Aorta (tissue), 5 donors: ENCODE measurements at regions not wholly inside any gene's neighbourhood (a gene's known extent, or its start where the extent isn't known, plus 50 kb on each side); places are given as distances from the start of the nearest gene placed in this dataset.
"Not testable (repeated sequence)": the region's sequence is repeated elsewhere in the genome, so short reads cannot be mapped to it uniquely, and the experiment has no call there.

Source experiments
- ATAC-seq: fragments of 200-7000 bp; cut with Tn5 transposase; one replicate; pipeline ENCODE4 v1.9.1; 2022; ENCODE audit warnings: moderate library complexity; ENCODE audit not compliant: low FRiP score
- DNase-seq, 2 donors: peaks; one replicate each; pipeline ENCODE4 v3.0.0-alpha.2; 2020
- H3K27ac ChIP-seq, 2 donors: one replicate each; pipeline ENCODE4 v1.5.1; 2013; ENCODE audit warnings: low read length in 2 of 2, mild to moderate bottlenecking in 2 of 2, moderate library complexity in 2 of 2, control low read depth in 1 of 2, inconsistent platforms in 1 of 2, low read depth in 1 of 2
- H3K27me3 ChIP-seq, 2 donors: one replicate each; pipeline ENCODE4 v1.6.1; 2013; ENCODE audit warnings: control low read depth in 1 of 2, low read length in 1 of 2, mild to moderate bottlenecking in 1 of 2, moderate library complexity in 1 of 2; ENCODE audit not compliant: insufficient read depth in 2 of 2, control insufficient read depth in 1 of 2
- H3K36me3 ChIP-seq, 2 donors: one replicate each; pipeline ENCODE4 v1.6.1; 2013; ENCODE audit warnings: control low read depth in 1 of 2, low read length in 1 of 2, mild to moderate bottlenecking in 1 of 2; ENCODE audit not compliant: insufficient read depth in 2 of 2, control insufficient read depth in 1 of 2
- H3K4me1 ChIP-seq, 2 donors: one replicate each; pipeline ENCODE4 v1.6.1; 2013; ENCODE audit warnings: low read length in 2 of 2, control low read depth in 1 of 2, mild to moderate bottlenecking in 1 of 2, moderate library complexity in 1 of 2; ENCODE audit not compliant: insufficient read depth in 2 of 2, control insufficient read depth in 1 of 2
- H3K4me3 ChIP-seq, 2 donors: one replicate each; pipeline ENCODE4 v1.5.1; 2013; ENCODE audit warnings: low read length in 2 of 2, control low read depth in 1 of 2, mild to moderate bottlenecking in 1 of 2
- H3K9me3 ChIP-seq: one replicate; pipeline ENCODE4 v1.6.1; 2013; ENCODE audit warnings: mild to moderate bottlenecking, low read length; ENCODE audit not compliant: control insufficient read depth
- WGBS, 2 donors: extraction: QIAGEN DNeasy Blood & Tissue Kit; methylation state at CpG; one replicate each; pipeline ENCODE4 v1.1.7; 2013; 5-methylcytosine and 5-hydroxymethylcytosine counted together
- intact Hi-C, 2 donors: fragments of 100-400 bp; cut with DNase I; formaldehyde crosslinking; loops; one replicate each; pipeline versions ENCODE4 v1.14.2 to v1.15.0; 2022
- donor health status: healthy with polysubstance abuse.
- donor health status: Bipolar disorder and iron deficiency.
- donor health status: DM: no; HTN: no; CAD: no.
- donor health status: DM: no; HTN: no; CAD: no.
- donor health status: DM: yes; HTN: yes; CAD: no.

GRCh38 chr3:168688267-168688666, 592.5 kb upstream of the GOLIM4 start:
- intact Hi-C loops, result no loop called here
- Histone ChIP-seq H3K36me3 (no peaks in the 10 kb centered on the region), H3K27ac (no peak overlapping the region), H3K27me3 (no peaks in the 10 kb centered on the region), H3K4me3 (no peak overlapping the region), H3K9me3 (no peaks in the 10 kb centered on the region), H3K4me1 (no peaks in the 10 kb centered on the region)
- ATAC-seq (no peak), DNase-seq (no peak)
- WGBS, 2 donors, result 66 to 68% methylated on average over 5 of the region's 5 CpGs

GRCh38 chr3:168684519-168684918, 588.8 kb upstream of the GOLIM4 start:
- intact Hi-C loops, result no loop called here
- H3K27me3 ChIP-seq, result no peaks in the 10 kb centered on the region
- H3K4me1 ChIP-seq, result no peaks in the 10 kb centered on the region
- no peak overlapping the region for H3K27ac ChIP-seq
- no peak overlapping the region for H3K4me3 ChIP-seq
- H3K36me3 ChIP-seq, result no peaks in the 10 kb centered on the region
- no peak for ATAC-seq
- DNase-seq, result no peak
- H3K9me3 ChIP-seq, result no peaks in the 10 kb centered on the region
- WGBS, 2 donors, result 74 to 79% methylated on average over 6 of the region's 6 CpGs

- intact Hi-C loops, result no loop called here
- Histone ChIP-seq H3K4me3 (no peak overlapping the region), H3K27me3 (no peaks in the 10 kb centered on the region), H3K4me1 (no peaks in the 10 kb centered on the region), H3K9me3 (no peaks in the 10 kb centered on the region), H3K27ac (no peak overlapping the region), H3K36me3 (no peaks in the 10 kb centered on the region)
- no peak for ATAC-seq
- DNase-seq, result no peak
- WGBS, 2 donors, result 77 to 93% methylated on average over 1 of the region's 1 CpG
Observed at GRCh38 chr3:168678730-168679129, 583.0 kb upstream of the GOLIM4 start.

- Histone ChIP-seq H3K27ac (no peak overlapping the region), H3K27me3 (no peaks in the 10 kb centered on the region), H3K9me3 (no peaks in the 10 kb centered on the region), H3K36me3 (no peaks in the 10 kb centered on the region), H3K4me1 (no peaks in the 10 kb centered on the region), H3K4me3 (no peak overlapping the region)
- intact Hi-C loops, result no loop called here
- DNase-seq (no peak), ATAC-seq (no peak)
- WGBS, 2 donors, result 62 to 68% methylated on average over 5 of the region's 5 CpGs
Observed at GRCh38 chr3:168671091-168671490, 575.4 kb upstream of the GOLIM4 start.

GRCh38 chr3:168660879-168661657, 565.3 kb upstream of the GOLIM4 start:
- H3K36me3 ChIP-seq, DNase-seq, H3K4me3 ChIP-seq, H3K4me1 ChIP-seq, intact Hi-C loops, H3K27ac ChIP-seq, H3K9me3 ChIP-seq, H3K27me3 ChIP-seq, ATAC-seq: not testable (repeated sequence)
- WGBS, 2 donors, result 91% methylated on average over 6 of the region's 6 CpGs

GRCh38 chr3:168659015-168659414, 563.3 kb upstream of the GOLIM4 start:
- H3K27me3 ChIP-seq, result no peaks in the 10 kb centered on the region
- H3K36me3 ChIP-seq, result no peaks in the 10 kb centered on the region
- no peaks in the 10 kb centered on the region for H3K4me1 ChIP-seq
- DNase-seq (no peak), ATAC-seq (no peak)
- intact Hi-C loops, result no loop called here
- no peaks in the 10 kb centered on the region for H3K9me3 ChIP-seq
- H3K27ac ChIP-seq, result no peak overlapping the region
- no peak overlapping the region for H3K4me3 ChIP-seq

GRCh38 chr3:168655611-168656010, 559.9 kb upstream of the GOLIM4 start:
- intact Hi-C loops, result no loop called here
- no peak overlapping the region for H3K27ac ChIP-seq
- WGBS, 2 donors, result 81 to 86% methylated on average over 1 of the region's 1 CpG
- H3K9me3 ChIP-seq, result no peaks in the 10 kb centered on the region
- no peaks in the 10 kb centered on the region for H3K36me3 ChIP-seq
- no peaks in the 10 kb centered on the region for H3K27me3 ChIP-seq
- ATAC-seq, result no peak
- DNase-seq, result no peak
- H3K4me1 ChIP-seq, result no peaks in the 10 kb centered on the region
- no peak overlapping the region for H3K4me3 ChIP-seq

GRCh38 chr3:168654700-168655099, 559.0 kb upstream of the GOLIM4 start:
- intact Hi-C loops, result no loop called here
- Histone ChIP-seq H3K9me3 (no peaks in the 10 kb centered on the region), H3K27ac (no peak overlapping the region), H3K4me3 (no peak overlapping the region), H3K27me3 (no peaks in the 10 kb centered on the region), H3K4me1 (no peaks in the 10 kb centered on the region), H3K36me3 (no peaks in the 10 kb centered on the region)
- no peak for ATAC-seq
- DNase-seq, result no peak
- WGBS, 2 donors, result 62 to 75% methylated on average over 2 of the region's 2 CpGs

GRCh38 chr3:168653255-168653654, 557.5 kb upstream of the GOLIM4 start:
- intact Hi-C loops, result no loop called here
- WGBS, 2 donors, result 4 to 16% methylated on average over 1 of the region's 1 CpG
- no peak overlapping the region for H3K27ac ChIP-seq

More at GRCh38 chr3:168653255-168653654, 557.5 kb upstream of the GOLIM4 start:
- no peaks in the 10 kb centered on the region for H3K9me3 ChIP-seq
- no peaks in the 10 kb centered on the region for H3K4me1 ChIP-seq
- H3K27me3 ChIP-seq, result no peaks in the 10 kb centered on the region
- DNase-seq, result no peak
- ATAC-seq, result no peak
- H3K36me3 ChIP-seq, result no peaks in the 10 kb centered on the region
- no peak overlapping the region for H3K4me3 ChIP-seq
